ENCODE measurements at regions not wholly inside any gene's neighbourhood (a gene's known extent, or its start where the extent isn't known, plus 50 kb on each side); places are given as distances from the start of the nearest gene placed in this dataset.
A peak's percentile ranks its signal among the peaks of the same experiment; 100 is the strongest.

GRCh38 chr10:63929831-63930467 is 408.7 kb downstream of the REEP3 start:
- DNase-seq, result no peak

- no peak for DNase-seq
These were observed 409.4 kb downstream of the REEP3 start for GRCh38 chr10:63930584-63930983.

GRCh38 chr10:63935705-63936104 is 414.5 kb downstream of the REEP3 start:
- peak; percentile 11 for DNase-seq

DNA sequence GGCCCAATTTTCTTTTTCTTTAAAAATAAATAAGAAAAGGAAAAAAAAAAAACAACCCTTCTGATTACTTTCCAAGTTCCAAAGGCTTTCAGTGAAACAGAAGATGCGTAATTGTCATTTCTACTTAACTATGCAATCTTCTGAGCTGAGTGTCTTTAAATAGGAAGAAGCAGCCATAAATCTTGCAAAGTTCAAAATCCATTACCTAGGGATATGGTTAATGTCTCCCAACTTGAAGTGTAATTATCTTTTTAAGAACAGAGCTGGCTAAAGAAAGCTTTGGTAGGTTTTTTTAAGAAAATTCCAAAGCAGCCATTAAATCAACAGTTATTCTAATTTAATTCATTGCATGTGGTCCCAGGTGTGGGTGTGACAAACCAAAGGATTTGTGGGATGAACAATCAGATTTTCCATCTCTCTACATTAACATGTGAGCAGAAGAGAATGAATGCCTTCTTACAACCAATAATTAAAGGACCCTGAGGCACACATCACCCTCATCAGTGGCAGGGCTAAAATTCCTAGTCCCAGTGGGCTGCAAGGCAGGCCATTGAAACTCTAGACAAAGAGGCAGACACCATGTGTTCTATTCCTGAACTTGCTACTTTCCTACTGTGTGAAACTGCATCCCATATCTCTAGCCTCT is 419.2 kb downstream of the REEP3 start:
- no peak for DNase-seq

GRCh38 chr10:63964406-63964805 is 443.2 kb downstream of the REEP3 start:
- DNase-seq, result no peak

DNA sequence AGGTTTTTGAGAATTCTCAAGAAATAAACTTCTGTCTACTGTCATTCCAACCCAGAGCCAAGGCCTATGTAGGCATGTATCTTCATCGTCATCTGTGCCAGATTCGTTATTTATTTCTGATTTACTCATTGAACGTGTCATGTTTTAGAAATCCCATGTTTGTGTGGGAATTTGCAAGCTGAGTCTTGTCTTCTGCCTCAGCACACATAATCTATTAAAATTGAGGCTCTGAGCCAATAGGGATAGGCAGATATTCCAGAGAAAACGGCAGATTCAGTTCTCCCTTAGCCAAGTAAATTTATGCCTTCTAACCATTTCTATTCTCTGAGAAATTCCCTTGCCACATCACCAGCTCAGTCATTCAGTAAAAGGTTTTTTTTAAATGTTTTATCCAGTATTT is 444.6 kb downstream of the REEP3 start:
- no peak for DNase-seq

GRCh38 chr10:63972949-63973827 is 452.0 kb downstream of the REEP3 start:
- no peak for DNase-seq

DNA sequence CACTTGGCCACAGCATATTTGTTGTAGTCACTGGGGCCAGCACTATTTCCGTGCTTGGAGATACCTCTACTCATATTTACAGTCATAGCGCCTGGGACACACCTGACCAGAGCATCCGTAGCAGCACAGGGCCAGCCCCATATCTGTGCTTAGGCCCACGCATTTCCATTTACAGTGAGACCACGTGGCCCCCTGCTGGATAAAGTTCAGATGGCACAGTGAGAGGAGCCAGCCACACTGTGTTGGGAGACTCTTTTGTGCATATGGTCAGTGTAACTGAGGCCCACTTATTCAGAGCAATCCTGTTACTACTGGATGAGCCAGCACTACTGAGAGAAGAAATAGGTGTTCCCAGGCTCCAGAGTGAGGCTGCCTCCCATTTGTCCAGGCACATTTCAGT is 455.3 kb downstream of the REEP3 start:
- peak; percentile 57 for DNase-seq

GRCh38 chr10:63977329-63977923 is 456.2 kb downstream of the REEP3 start:
- DNase-seq, result peak; percentile 62

DNA sequence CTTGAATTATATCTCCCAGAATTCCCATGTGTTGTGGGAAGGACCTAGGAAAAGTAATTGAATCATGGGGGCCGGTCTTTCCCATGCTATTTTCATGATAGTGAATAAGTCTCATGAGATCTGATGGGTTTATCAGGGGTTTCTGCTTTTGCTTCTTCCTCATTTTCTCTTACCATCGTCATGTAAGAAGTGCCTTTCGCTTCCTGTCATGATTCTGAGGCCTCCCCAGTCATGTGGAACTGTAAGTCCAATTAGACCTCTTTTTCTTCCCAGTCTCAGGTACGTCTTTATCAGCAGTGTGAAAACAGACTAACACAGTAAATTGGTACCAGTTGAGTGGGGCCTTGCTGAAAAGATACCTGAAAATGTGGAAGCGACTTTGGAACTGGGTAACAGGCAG is 459.7 kb downstream of the REEP3 start:
- DNase-seq, result peak; percentile 46

DNA sequence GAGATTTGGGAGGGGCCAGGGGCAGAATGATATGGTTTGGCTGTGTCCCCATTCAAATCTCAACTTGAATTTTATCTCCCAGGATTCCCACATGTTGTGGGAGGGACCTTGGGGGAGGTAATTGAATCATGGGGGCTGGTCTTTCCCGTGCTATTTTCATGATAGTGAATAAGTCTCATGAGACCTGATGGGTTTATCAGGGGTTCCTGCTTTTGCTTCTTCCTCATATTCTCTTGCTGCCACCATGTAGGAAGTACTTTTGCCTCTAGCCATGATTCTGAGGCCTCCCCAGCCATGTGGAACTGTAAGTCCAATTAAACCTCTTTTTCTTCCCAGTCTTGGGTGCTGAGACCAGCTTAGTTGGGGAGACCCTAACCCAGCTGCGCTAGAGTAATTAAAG is 462.9 kb downstream of the REEP3 start:
- peak; percentile 13 for DNase-seq

GRCh38 chr10:63986536-63986935 is 465.3 kb downstream of the REEP3 start:
- no peak for DNase-seq

DNA sequence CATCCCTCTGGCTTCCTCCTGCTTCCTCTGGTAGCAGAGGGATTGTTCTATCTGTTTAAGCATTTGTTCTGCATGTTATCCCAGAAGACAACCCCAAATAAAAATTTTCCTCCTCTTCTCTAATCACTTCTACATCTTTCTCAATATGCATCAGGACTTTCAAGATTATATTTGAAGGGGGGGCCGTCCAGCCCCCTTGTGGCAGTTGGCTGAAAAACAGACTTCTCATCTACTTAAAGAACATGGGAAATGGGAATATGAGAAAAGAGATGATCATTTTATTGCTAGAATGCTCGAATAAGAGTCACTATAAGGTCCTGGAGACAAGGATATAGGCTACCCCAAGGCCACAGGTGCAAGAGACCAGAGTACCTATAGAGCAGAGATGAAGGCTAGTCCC is 466.0 kb downstream of the REEP3 start:
- no peak for DNase-seq

DNA sequence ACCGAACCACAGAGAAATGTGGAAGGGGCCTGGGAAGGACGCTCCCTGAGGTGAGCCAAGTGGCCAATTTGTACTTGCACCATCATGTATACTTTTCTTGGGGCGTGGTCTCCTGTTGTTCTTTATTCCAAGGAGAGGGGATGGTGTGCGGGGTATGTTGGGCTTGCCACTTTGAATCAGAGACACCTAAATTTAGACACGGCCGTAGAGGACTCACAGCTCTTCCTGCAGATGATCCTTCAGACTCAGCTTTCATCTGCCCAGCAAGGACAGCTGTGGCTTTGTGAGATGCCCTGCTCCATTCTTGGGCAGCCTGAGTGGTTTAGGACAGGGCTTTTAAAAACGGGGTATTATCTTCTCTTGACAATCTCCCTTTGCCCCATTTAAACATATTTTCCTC is 473.2 kb downstream of the REEP3 start:
- no peak for DNase-seq

- DNase-seq, result no peak
These were observed 486.0 kb downstream of the REEP3 start for GRCh38 chr10:64007157-64007556.

- DNase-seq, result no peak
These were observed 489.5 kb downstream of the REEP3 start for GRCh38 chr10:64010711-64011110.

- DNase-seq, result no peak
These were observed 490.9 kb downstream of the REEP3 start for GRCh38 chr10:64011912-64012714.

DNA sequence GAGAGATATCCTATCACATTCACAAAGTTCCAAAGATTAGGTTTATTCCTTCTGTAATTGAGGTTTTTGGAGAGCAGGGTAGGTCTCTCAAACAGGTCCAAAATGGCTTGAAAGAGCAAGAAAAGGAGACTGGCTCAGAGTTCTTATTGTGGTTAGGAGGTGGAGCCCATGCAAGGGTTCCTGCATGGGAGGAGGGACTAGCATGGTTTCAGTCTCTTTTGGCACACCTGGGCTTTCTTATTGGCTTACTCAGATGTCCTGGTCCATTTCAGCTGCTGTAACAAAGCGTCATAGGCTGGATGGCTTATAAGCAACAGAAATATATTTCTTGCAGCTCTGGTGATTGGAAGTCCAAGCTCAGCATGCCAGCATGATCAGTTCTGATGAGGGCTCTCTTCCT is 493.1 kb downstream of the REEP3 start:
- no peak for DNase-seq

DNA sequence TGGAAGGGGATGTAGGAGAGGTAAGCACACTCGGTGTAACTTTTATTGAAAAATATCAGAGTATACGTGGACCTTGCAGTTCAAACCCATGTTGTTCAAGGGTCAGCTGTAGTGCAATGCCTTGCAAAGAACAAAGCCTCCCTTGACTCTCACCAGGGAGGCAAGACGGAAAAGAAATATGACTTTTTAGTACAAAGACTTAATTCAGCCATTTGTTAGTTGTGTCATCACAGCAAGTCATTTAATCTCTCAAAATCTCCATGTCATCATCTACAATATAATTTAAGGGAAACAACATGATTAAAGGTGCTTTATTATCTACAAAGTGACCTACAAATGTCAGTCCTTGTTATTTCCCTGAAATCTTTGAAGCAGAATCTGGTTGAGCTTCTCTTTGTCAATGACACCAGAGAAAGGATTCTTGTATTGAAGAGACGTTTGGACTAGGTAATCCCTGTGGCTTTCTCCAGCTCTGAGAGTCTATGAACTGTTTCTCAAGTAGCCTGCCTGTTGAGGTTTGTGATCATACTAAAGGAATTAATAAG is 502.8 kb downstream of the REEP3 start:
- no peak for DNase-seq

DNA sequence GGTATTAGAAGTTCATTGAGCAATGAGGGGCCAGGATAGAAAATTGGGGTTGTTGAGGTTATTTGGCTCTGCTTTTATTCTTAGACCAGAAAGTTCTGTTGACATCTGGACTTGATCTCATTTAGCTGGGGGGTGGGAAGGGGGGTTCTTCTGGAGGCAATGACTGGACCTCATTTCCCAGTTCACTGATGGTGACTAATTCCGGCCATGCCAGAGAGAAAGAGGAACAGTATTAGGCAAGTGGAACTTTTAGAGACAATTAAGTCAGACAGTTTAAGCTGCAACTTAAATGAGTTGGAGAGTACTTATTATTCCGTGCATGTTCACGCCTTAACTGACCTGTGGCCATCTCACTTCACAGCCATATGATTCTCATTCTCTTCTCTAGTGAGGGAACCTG is 512.5 kb downstream of the REEP3 start:
- peak; percentile 91 for DNase-seq

DNA sequence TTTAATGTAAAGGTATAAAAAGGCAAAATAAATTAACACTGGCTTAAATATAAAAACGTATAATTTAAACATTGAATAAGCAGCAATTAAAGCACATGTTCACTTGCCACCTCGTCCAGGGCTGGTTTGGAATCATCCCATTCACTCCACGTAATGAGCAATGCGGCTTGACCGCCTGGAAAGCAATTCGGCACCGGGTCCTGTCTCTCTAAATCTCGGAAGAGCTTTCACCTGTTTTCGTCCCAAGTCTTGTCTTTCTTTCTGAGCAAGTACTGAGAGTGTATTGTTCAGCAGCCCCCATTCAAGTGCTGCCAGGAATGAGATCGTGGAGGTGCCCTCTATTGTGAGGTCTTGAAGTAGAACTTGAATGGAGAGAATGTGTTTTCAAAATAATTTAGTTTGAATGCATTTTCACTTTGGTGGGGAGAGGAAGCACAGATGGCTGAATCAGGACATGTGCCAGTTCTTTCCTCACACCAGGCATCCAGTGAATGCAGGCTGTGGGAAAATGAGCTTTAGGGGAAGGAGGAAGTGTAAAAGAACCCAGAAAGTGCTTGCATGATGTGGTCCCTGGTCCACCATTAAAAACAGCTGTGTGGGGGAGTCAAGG is 515.2 kb downstream of the REEP3 start:
- peak; percentile 70 for DNase-seq

Data from suppressor macrophage treated with lipopolysaccharide for 4 hours (primary cell).